Prostate gland (tissue), 2 donors: ENCODE measurements at regions not wholly inside any gene's neighbourhood (a gene's known extent, or its start where the extent isn't known, plus 50 kb on each side); places are given as distances from the start of the nearest gene placed in this dataset.

Experiments
- POLR2A ChIP-seq: fragments of 450-650 bp; IDR thresholded peaks from one replicate; pipeline ENCODE4 v1.6.1; 2016; ENCODE audit warnings: antibody characterized with exemption, mild to moderate bottlenecking
- POLR2AphosphoS5 ChIP-seq: sonication (generic); formaldehyde crosslinking; IDR thresholded peaks from one replicate; pipeline ENCODE4 v1.6.1; 2017; ENCODE audit warnings: antibody characterized with exemption
- TF ChIP-seq, protein P1 (sequence below), 4 experiments: fragments of 200-600 bp in 2 of 4; fragments of 450-650 bp in 2 of 4; sonication (generic) in 2 of 4; IDR thresholded peaks; 1 replicate in 3 of 4; 2 replicates in 1 of 4; pipeline ENCODE4 v1.5.1; 2016 to 2019; ENCODE audit warnings: antibody characterized with exemption in 4 of 4, mild to moderate bottlenecking in 2 of 4, moderate library complexity in 2 of 4

- TF ChIP-seq, protein P1, sequence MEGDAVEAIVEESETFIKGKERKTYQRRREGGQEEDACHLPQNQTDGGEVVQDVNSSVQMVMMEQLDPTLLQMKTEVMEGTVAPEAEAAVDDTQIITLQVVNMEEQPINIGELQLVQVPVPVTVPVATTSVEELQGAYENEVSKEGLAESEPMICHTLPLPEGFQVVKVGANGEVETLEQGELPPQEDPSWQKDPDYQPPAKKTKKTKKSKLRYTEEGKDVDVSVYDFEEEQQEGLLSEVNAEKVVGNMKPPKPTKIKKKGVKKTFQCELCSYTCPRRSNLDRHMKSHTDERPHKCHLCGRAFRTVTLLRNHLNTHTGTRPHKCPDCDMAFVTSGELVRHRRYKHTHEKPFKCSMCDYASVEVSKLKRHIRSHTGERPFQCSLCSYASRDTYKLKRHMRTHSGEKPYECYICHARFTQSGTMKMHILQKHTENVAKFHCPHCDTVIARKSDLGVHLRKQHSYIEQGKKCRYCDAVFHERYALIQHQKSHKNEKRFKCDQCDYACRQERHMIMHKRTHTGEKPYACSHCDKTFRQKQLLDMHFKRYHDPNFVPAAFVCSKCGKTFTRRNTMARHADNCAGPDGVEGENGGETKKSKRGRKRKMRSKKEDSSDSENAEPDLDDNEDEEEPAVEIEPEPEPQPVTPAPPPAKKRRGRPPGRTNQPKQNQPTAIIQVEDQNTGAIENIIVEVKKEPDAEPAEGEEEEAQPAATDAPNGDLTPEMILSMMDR (IDR thresholded peaks at IDR 0.05): no peak
- TF ChIP-seq POLR2A: no peak
- no peak for TF ChIP-seq POLR2AphosphoS5
Observed at GRCh38 chr12:111222027-111222414, 146.9 kb downstream of the PHETA1 start.
